ENCODE measurements at regions not wholly inside any gene's neighbourhood (a gene's known extent, or its start where the extent isn't known, plus 50 kb on each side); places are given as distances from the start of the nearest gene placed in this dataset.

DNA sequence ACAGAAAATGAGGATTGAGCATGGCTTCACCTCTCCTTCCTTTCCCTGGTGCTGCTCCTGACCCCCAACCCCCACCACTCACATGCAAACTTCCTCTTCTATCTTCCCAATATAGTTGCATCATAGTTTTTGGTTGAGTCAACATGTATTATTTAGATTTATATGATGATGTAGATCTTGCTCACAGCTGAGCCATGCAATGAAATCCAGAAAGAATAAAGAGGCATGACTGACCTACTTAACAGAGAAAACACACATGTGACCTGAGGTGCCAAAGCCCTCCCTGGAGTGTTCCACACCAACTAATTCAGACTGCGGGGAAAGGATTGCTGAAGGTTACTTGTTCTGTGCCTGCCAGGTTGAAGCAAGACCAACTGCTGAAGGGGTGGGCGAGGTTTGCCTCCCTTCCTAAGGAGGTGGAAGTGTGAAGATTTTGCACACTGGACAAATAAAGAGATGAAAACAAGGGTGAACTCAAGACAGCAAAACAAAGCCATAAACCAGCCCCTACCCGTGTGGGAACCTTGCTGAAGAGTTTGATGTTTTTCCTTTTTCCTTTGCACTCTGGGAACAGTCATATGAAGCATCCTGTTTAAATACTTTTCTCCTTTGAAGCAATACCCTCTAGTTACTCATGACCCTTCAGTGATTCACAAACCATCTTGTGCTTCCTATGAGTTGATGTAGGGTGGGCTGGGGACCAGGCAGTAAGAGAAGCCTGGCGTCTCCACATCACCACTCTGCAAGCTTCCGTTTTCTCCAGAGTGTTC is 155.2 kb upstream of the UBE2E1 start:
- Histone ChIP-seq H3K27ac (no peak overlapping the region), H3K4me3 (no peak overlapping the region), H3K4me1 (no peaks in the 10 kb centered on the region), H3K36me3 (no peaks in the 10 kb centered on the region), H3K9me3 (no peaks in the 10 kb centered on the region), H3K27me3 (no peaks in the 10 kb centered on the region)
- no peak for ATAC-seq
- WGBS, 2 donors (ENCODE audit: low coverage in 1 of 2): 65 to 94% methylated on average over 3 of the region's 5 CpGs
- TF ChIP-seq POLR2A (IDR thresholded peaks at IDR 0.05) (no peak), POLR2AphosphoS5 (IDR thresholded peaks at IDR 0.05) (no peak), EP300 (IDR thresholded peaks at IDR 0.05) (no peak)
- TF ChIP-seq, protein P1, sequence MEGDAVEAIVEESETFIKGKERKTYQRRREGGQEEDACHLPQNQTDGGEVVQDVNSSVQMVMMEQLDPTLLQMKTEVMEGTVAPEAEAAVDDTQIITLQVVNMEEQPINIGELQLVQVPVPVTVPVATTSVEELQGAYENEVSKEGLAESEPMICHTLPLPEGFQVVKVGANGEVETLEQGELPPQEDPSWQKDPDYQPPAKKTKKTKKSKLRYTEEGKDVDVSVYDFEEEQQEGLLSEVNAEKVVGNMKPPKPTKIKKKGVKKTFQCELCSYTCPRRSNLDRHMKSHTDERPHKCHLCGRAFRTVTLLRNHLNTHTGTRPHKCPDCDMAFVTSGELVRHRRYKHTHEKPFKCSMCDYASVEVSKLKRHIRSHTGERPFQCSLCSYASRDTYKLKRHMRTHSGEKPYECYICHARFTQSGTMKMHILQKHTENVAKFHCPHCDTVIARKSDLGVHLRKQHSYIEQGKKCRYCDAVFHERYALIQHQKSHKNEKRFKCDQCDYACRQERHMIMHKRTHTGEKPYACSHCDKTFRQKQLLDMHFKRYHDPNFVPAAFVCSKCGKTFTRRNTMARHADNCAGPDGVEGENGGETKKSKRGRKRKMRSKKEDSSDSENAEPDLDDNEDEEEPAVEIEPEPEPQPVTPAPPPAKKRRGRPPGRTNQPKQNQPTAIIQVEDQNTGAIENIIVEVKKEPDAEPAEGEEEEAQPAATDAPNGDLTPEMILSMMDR (IDR thresholded peaks at IDR 0.05): no peak

GRCh38 chr3:23653647-23654525 is 151.9 kb upstream of the UBE2E1 start:
- no peaks in the 10 kb centered on the region for H3K27me3 ChIP-seq
- H3K4me1 ChIP-seq: no peaks in the 10 kb centered on the region
- H3K9me3 ChIP-seq: no peaks in the 10 kb centered on the region
- WGBS, 2 donors (ENCODE audit: low coverage in 1 of 2): 61 to 64% methylated on average over 9 of the region's 9 CpGs
- H3K27ac ChIP-seq: no peak overlapping the region
- TF ChIP-seq, protein P1 (IDR thresholded peaks at IDR 0.05): no peak
- TF ChIP-seq POLR2AphosphoS5 (IDR thresholded peaks at IDR 0.05): no peak
- TF ChIP-seq EP300 (IDR thresholded peaks at IDR 0.05): no peak
- no peak overlapping the region for H3K4me3 ChIP-seq
- H3K36me3 ChIP-seq: no peaks in the 10 kb centered on the region
- no peak for ATAC-seq

DNA sequence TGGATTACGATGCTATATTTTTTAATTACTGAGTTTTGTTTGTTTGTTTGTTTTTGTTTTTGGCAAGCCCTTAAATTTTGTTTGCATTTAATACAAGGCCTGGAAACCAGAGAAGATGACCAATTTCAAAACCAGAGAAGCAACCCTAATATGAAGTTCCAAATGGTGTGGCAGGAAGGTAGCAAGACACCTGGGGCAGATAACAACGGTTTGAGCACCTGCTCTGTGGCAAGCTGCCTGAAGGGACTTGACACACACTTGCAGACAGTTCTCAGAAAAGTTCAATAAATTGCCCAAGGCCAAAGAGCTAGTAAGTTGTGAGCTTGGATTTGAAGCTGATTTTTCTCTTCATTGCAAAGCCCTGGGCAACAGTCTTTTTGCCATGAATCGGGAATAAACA is 151.2 kb upstream of the UBE2E1 start:
- no peaks in the 10 kb centered on the region for H3K36me3 ChIP-seq
- ATAC-seq: no peak
- no peaks in the 10 kb centered on the region for H3K4me1 ChIP-seq
- H3K4me3 ChIP-seq: no peak overlapping the region
- no peaks in the 10 kb centered on the region for H3K27me3 ChIP-seq
- H3K9me3 ChIP-seq: no peaks in the 10 kb centered on the region
- 97 to 100% methylated on average over 1 to 3 of the region's 3 CpGs for WGBS, 2 donors (ENCODE audit: low coverage in 1 of 2)
- TF ChIP-seq, protein P1 (IDR thresholded peaks at IDR 0.05): no peak
- TF ChIP-seq POLR2AphosphoS5 (IDR thresholded peaks at IDR 0.05) (no peak), EP300 (IDR thresholded peaks at IDR 0.05) (no peak), POLR2A (IDR thresholded peaks at IDR 0.05) (no peak)
- no peak overlapping the region for H3K27ac ChIP-seq

- no peaks in the 10 kb centered on the region for H3K9me3 ChIP-seq
- no peaks in the 10 kb centered on the region for H3K4me1 ChIP-seq
- no peak overlapping the region for H3K27ac ChIP-seq
- no peak for ATAC-seq
- no peaks in the 10 kb centered on the region for H3K27me3 ChIP-seq
- TF ChIP-seq POLR2AphosphoS5 (IDR thresholded peaks at IDR 0.05) (no peak), POLR2A (IDR thresholded peaks at IDR 0.05) (no peak), EP300 (IDR thresholded peaks at IDR 0.05) (no peak)
- TF ChIP-seq, protein P1 (IDR thresholded peaks at IDR 0.05): no peak
- no peaks in the 10 kb centered on the region for H3K36me3 ChIP-seq
- H3K4me3 ChIP-seq: no peak overlapping the region
- 96 to 100% methylated on average over 2 to 3 of the region's 3 CpGs for WGBS, 2 donors (ENCODE audit: low coverage in 1 of 2)
These were observed 150.0 kb upstream of the UBE2E1 start for GRCh38 chr3:23655749-23656148.
